ENCODE measurements at regions not wholly inside any gene's neighbourhood (a gene's known extent, or its start where the extent isn't known, plus 50 kb on each side); places are given as distances from the start of the nearest gene placed in this dataset.
"Not testable (repeated sequence)": the region's sequence is repeated elsewhere in the genome, so short reads cannot be mapped to it uniquely, and the experiment has no call there.

- peak; percentile 58 for DNase-seq
These were observed 129.3 kb downstream of the LNPK start for GRCh38 chr2:175872721-175873120.

GRCh38 chr2:175872005-175872348 lies 130.1 kb downstream of the LNPK start:
- DNase-seq, result no peak

GRCh38 chr2:175871331-175872004 lies 130.6 kb downstream of the LNPK start:
- peak; percentile 19 for DNase-seq

- DNase-seq, result no peak
These were observed 136.4 kb downstream of the LNPK start for GRCh38 chr2:175865716-175866115.

- no peak for DNase-seq
These were observed 137.8 kb downstream of the LNPK start for GRCh38 chr2:175864137-175864850.

- DNase-seq, result no peak
These were observed 140.1 kb downstream of the LNPK start for GRCh38 chr2:175861958-175862357.

DNA sequence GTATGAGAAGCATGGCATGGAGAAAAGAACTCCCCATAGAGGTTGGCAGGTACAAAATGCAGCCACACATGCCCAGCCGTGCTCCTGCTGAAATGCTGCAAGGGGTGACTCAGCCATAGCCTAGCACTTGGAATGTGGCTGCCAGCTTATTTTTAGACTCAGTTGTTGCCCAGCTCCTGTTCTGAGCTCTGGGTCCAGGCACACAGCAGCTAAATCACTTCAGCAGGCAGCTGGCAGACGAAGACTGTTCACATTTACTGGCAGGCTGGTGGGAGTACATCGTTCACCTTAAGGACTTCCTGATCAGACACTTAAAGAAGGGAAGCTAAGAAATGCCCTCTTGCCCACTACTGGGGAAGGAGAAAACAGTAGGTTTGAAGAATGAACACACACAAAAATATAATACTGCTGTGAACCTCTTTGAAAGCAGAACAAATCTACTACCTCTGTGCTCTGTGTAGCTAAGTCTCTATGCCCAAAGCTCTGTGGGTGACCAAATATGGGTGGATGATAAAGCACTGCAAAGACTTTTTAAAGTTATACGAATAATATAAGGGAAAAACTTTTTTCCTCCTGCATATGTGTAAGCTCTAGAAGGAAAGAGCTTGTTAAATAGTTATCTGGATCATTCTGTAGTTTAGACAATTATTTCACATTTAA lies 146.1 kb downstream of the LNPK start:
- DNase-seq, result peak; percentile 68

- DNase-seq, result no peak
These were observed 146.8 kb downstream of the LNPK start for GRCh38 chr2:175855236-175855635.

DNA sequence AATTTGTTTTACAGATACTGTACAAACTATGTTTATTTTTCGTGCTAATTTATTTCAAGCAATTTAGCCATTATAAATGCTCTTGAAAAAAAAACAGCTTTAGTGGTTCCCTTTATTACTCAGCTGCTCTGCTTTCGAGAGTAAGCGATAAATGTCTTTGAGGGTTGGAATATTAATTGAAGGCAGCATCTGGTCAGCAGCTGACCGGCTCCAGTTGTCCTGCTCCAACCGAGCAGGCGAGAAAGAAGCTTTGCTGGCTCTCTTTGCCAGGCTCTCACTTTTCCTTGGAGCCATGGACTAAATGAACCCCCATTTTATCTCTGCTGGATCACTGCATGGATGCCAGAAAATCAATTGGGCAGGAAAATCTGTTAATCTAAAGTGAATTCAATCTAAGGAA lies 147.4 kb downstream of the LNPK start:
- DNase-seq, result no peak

DNA sequence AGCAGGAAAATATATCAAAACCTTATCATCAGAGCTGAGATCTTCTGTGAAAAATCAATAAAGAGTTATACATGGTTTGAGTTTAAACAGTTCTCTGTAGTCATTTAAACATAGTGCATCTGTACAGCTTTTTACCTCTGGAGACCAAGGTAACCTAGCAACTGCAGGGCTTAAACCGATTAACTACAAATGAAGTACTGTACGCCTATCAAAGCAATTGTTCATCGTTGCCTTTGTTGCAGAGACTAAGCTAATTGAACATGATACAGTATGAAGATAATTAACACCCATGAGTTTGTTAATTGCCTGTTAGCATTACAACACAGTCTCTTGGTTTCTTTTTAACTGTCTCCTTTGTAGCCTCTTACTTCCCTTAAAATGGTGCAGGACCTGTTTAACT lies 147.9 kb downstream of the LNPK start:
- DNase-seq, result no peak

DNA sequence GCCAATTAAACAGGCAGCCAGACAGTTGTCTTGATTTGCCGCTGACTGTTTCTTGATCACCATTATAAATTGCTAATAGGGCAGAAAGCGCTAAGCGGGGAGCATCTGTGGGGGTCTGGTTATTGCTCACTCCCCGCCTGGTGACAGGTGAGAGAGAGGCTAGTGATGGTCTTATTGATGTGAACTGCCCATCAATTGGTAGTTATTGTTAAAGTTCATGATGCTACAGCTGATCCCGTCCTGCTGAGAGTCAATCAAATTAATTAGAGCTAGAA lies 148.5 kb downstream of the LNPK start:
- DNase-seq, result no peak

DNA sequence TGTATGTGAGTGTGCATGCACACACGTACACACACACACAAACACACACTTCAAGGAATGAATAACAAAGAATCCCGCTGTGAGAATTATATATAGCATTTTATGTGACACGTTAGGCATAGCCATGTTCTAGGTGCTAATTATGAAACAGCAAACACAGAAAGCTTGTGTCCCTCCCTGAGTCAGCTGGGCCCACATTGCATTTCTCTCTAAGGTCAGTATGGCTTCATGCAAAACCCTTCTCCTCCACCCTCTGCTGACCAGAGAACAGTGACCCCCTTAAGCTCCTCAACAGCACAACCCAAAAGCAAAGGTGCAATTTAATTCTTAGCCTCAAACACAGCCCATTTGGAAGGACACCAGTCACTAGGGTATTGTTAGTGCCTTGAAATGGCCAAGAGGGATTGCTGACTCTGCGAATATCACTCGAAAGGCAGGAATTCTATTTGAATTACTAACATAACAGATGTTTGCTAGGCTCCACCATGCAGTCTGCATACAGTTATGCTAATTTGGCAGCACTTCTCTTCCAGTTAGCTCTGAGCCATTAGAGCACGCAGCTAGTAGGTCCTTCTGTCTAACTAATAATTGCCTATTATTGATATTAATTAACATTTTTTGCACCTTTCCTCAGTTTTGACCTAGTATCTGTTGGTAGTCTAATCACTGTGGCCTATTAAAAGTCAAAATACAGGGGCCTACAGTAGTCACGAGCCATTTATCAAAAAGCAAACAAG lies 149.0 kb downstream of the LNPK start:
- DNase-seq, result no peak

DNA sequence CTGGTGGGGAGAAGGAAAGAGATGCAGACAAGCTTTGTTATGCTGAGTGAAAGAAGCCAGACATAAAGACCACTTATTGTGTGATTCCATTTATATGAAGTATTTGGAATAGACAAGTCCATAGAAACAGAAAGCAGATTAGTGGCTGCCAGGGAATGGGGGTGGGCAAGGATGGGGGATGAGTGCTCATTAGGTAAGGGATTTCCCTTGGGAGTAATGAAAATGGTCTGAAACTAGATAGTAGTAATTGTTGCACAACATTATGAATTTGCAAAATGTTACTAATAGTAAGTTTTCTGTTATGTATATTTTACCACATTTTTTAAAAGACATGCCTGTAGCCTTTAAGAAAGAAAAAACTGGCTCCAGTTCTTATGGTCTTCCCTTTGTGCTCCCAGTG lies 154.9 kb downstream of the LNPK start:
- no peak for DNase-seq

DNA sequence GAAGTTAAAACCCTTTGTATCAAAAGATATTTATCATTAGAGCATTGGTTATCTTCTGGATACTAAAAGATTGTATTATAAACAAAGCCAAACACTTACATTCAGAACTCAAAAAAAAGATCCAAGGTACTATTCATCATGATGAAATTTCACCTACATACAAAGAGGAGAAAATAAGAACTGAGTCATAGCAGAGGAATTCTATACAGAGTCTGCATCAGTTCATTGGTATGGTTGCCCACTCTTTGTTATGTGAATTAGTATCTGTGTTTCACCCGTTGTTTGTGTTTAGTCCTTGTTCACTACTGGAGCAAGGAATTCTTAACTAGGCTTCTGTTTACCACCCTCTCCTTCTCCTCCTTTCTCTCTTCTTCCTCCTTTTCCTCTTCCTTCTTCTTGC lies 157.9 kb downstream of the LNPK start:
- DNase-seq, result peak; percentile 82

DNA sequence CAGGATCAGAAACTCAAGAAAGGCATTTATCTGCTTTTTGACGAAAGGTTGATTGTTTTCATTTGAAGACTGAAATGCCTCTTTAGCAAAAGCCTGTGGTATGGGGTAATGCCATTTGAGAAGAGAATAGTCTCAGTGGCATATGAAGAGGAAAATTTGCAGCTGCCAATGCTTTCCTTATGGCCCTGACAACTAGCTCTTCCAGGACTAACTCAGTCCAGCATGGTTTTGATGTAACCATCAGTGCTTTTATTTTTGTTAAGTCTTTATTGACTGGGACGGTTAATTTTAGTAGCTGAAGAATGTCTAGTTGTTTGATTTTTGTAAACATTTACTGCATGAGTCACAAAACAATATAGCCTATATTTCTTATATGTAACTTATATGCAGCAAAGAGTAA lies 158.4 kb downstream of the LNPK start:
- DNase-seq, result no peak

DNA sequence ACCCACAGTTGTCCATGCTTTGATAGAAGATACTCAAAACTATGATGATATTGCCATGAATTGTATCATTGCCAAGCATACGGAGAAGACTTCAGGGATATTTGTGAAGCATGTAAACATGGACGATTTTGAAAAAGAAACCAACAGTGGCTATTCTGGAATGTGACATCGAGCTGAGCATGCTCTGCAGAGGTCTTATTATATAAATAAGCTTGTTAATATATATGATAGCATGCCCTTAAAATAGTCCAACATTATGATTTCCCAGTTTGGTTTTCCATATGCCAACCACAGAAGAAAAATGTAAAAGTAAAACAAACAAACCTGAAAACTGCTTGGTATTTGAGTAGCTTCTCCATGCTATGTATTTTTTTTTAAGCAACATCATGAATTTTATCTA lies 159.1 kb downstream of the LNPK start:
- DNase-seq, result peak; percentile 15

- not testable (repeated sequence) for DNase-seq
These were observed 161.3 kb downstream of the LNPK start for GRCh38 chr2:175840765-175841164.

DNA sequence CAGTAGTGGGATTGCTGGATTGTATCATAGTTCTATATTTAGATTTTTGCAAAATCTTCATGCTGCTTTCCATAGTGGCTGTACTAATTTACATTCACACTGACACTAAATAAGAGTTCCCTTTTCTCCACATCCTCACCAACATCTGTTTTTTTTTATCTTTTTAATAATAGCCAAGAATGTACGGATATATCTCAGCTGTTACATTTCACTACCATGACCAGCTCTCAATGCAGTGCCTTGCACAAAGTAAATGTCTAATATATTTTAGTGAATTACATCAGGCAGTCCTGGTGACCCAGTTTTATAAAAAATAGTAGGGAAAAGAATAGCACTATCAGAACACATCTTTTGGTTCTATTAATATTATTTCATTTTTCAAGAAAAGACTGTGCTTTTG lies 161.8 kb downstream of the LNPK start:
- DNase-seq, result no peak

GRCh38 chr2:175838979-175839378 lies 163.1 kb downstream of the LNPK start:
- DNase-seq, result no peak

DNA sequence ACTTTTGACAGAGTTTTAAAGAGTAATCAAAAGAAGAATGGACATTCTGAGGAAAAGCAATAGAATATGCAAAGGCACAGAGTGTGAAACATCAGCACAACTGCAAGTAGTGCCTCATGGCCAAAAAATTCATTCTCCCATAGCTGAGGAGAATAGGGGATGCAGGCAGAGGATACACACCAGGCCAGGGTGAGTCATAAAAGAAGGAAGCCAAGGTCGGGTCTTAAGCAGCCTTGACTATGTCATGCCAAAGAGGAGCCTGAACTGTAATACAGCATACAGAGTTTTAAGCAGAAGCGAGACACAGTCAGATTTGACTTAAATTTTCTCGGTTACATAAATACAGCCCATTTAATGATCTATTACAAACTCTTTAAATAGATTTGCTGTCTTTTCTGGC lies 165.0 kb downstream of the LNPK start:
- peak; percentile 92 for DNase-seq

DNA sequence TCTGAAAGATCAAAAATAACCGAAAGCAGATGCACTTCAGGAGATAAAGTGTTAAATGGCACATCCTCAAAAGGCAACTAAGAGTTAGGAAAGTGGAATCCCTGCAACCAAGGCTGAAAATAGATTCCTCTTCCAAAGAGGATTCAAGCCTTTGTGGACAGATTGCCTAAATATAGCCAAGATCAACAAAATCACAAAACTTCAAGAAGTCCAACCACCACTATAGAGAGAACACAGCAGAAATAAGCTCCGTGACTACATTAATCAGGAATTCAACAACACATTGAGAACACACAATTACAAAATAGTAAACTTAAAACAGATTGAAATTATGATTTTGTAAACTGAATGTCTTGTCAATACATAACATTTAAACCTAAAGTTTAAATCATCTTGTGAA lies 165.7 kb downstream of the LNPK start:
- DNase-seq, result no peak

GRCh38 chr2:175834477-175834876 lies 167.6 kb downstream of the LNPK start:
- no peak for DNase-seq

GRCh38 chr2:175832866-175833265 lies 169.2 kb downstream of the LNPK start:
- DNase-seq, result no peak

GRCh38 chr2:175829741-175830140 lies 172.3 kb downstream of the LNPK start:
- no peak for DNase-seq
